HCT116 (cell line): ENCODE measurements at regions not wholly inside any gene's neighbourhood (a gene's known extent, or its start where the extent isn't known, plus 50 kb on each side); places are given as distances from the start of the nearest gene placed in this dataset.

Experiments used
- ATAC-seq: fragments of 200-7000 bp; cut with Tn5 transposase; 2 replicates; pipeline ENCODE4 v1.9.1; 2020; ENCODE audit warnings: mild to moderate bottlenecking, moderate library complexity
- BruUV-seq: library from RNA; stranded (reverse); fragments of 400-500 nt; replicated peaks from 2 replicates; lab custom pipeline; 2021; lab: Mats Ljungman, UMichigan
- CTCF ChIA-PET: fragments of 300-600 bp; sonication (Branson Sonifier 250); formaldehyde crosslinking; loops from one replicate; lab custom pipeline; 2021; ENCODE audit warnings: antibody characterized with exemption; lab: Charles Lee
- POLR2A ChIA-PET: fragments of 300-600, 350-600 bp; sonication (Branson Sonifier 250); formaldehyde crosslinking; loops from one replicate; lab custom pipeline; 2021; ENCODE audit warnings: antibody characterized with exemption; lab: Charles Lee
- RAD21 ChIA-PET, 2 experiments: fragments of 300-600 bp; sonication (Branson Sonifier 250); formaldehyde crosslinking; loops; one replicate each; lab custom pipeline; 2023; ENCODE audit warnings: low total read pairs in 2 of 2; ENCODE audit not compliant: uncharacterized antibody in 2 of 2, unreplicated experiment in 2 of 2, low non-redundant PET in 1 of 2; lab: Charles Lee
- DNase-seq: peaks from one replicate; pipeline ENCODE4 v3.0.0-alpha.2; 2010; ENCODE audit warnings: low read depth, low spot score
- H2AFZ ChIP-seq: fragments of 200-600 bp; shearing (Covaris generic), sonication (generic); 2 replicates; pipeline ENCODE4 v1.6.1; 2017; ENCODE audit warnings: low read depth, mixed run types, mixed read lengths, antibody characterized with exemption, low read length; ENCODE audit not compliant: poor library complexity, severe bottlenecking
- H3K27ac ChIP-seq: 2 replicates; pipeline ENCODE4 v1.5.1; 2012; ENCODE audit warnings: low read depth, low read length
- H3K27me3 ChIP-seq: fragments of 200-600 bp; sonication (generic); 2 replicates; pipeline ENCODE4 v1.6.1; 2016; ENCODE audit warnings: mixed run types, low read length, mixed read lengths; ENCODE audit not compliant: insufficient read depth
- H3K36me3 ChIP-seq, 2 experiments: fragments of 200-500 bp in 1 of 2; fragments of 200-600 bp in 1 of 2; sonication (Bioruptor generic) in 1 of 2; sonication (generic) in 1 of 2; 2 replicates each; pipeline versions ENCODE4 v1.5.1 to v1.6.1; 2014 to 2016; ENCODE audit warnings: low read length in 2 of 2, inconsistent platforms in 1 of 2, mixed read lengths in 1 of 2, mixed run types in 1 of 2; ENCODE audit not compliant: insufficient read depth in 2 of 2, control insufficient read depth in 1 of 2
- H3K4me1 ChIP-seq, 2 experiments: fragments of 200-600 bp in 1 of 2; sonication (generic) in 1 of 2; 2 replicates each; pipeline versions ENCODE4 v1.5.1 to v1.6.1; 2012 to 2017; ENCODE audit warnings: low read length in 2 of 2, inconsistent platforms in 1 of 2, mild to moderate bottlenecking in 1 of 2, mixed read lengths in 1 of 2, mixed run types in 1 of 2, moderate library complexity in 1 of 2; ENCODE audit not compliant: insufficient read depth in 2 of 2, control insufficient read depth in 1 of 2
- H3K4me2 ChIP-seq: fragments of 200-600 bp; sonication (generic); 2 replicates; pipeline ENCODE4 v1.6.1; 2017; ENCODE audit warnings: mixed run types, low read length, mixed read lengths
- H3K4me3 ChIP-seq, 2 experiments: fragments of 200-600 bp in 1 of 2; sonication (generic) in 1 of 2; replicated peaks in 1 of 2; 2 replicates each; pipeline ENCODE4 v1.5.1; 2011 to 2016; ENCODE audit warnings: low read length in 2 of 2, control low read depth in 1 of 2, low read depth in 1 of 2, mild to moderate bottlenecking in 1 of 2, mixed read lengths in 1 of 2, mixed run types in 1 of 2
- H3K79me2 ChIP-seq: fragments of 200-600 bp; sonication (generic); 2 replicates; pipeline ENCODE4 v1.6.1; 2017; ENCODE audit warnings: mild to moderate bottlenecking, mixed run types, low read length, moderate library complexity, mixed read lengths; ENCODE audit not compliant: insufficient read depth
- H3K9ac ChIP-seq: fragments of 200-600 bp; sonication (generic); 2 replicates; pipeline ENCODE4 v1.6.1; 2016; ENCODE audit warnings: low read length, mixed read lengths
- H3K9me2 ChIP-seq: fragments of 200-600 bp; sonication (generic), shearing (Covaris generic); 2 replicates; pipeline ENCODE4 v1.6.1; 2017; ENCODE audit warnings: mixed run types, mild to moderate bottlenecking, moderate library complexity; ENCODE audit not compliant: insufficient read depth
- H3K9me3 ChIP-seq, 2 experiments: fragments of 200-500 bp in 1 of 2; fragments of 200-600 bp in 1 of 2; sonication (Bioruptor generic) in 1 of 2; sonication (generic) in 1 of 2; 2 replicates each; pipeline ENCODE4 v1.6.1; 2014 to 2017; ENCODE audit warnings: low read length in 2 of 2, mixed read lengths in 2 of 2, inconsistent platforms in 1 of 2, low read depth in 1 of 2, mild to moderate bottlenecking in 1 of 2, mixed run types in 1 of 2, moderate library complexity in 1 of 2; ENCODE audit not compliant: control insufficient read depth in 1 of 2, insufficient read depth in 1 of 2
- H4K20me1 ChIP-seq: fragments of 200-600 bp; sonication (generic), shearing (Covaris generic); 2 replicates; pipeline ENCODE4 v1.6.1; 2017; ENCODE audit warnings: mixed run types, mild to moderate bottlenecking, moderate library complexity; ENCODE audit not compliant: insufficient read depth
- CBX3 ChIP-seq: IDR thresholded peaks from 2 replicates; pipeline ENCODE4 v1.6.1; 2012; ENCODE audit warnings: low read depth
- CTCF ChIP-seq, 3 experiments: fragments of 200-600 bp in 1 of 3; sonication (generic) in 1 of 3; IDR thresholded peaks in 2 of 3; conservative IDR thresholded peaks in 1 of 3; 2 replicates each; pipeline ENCODE4 v1.5.1; 2012 to 2017; ENCODE audit warnings: low read depth in 2 of 3, low read length in 2 of 3, antibody characterized with exemption in 1 of 3, borderline replicate concordance in 1 of 3, control low read depth in 1 of 3, mild to moderate bottlenecking in 1 of 3, mixed read lengths in 1 of 3, mixed run types in 1 of 3, moderate library complexity in 1 of 3; ENCODE audit not compliant: insufficient read depth in 1 of 3
- EGR1 ChIP-seq: IDR thresholded peaks from 2 replicates; pipeline ENCODE4 v1.6.1; 2012; ENCODE audit warnings: low read depth
- ELF1 ChIP-seq: IDR thresholded peaks from 2 replicates; pipeline ENCODE4 v1.6.1; 2012; ENCODE audit warnings: low read depth, borderline replicate concordance
- EZH2 ChIP-seq: fragments of 200-600 bp; sonication (generic); IDR thresholded peaks from 2 replicates; pipeline ENCODE4 v1.6.1; 2017; ENCODE audit warnings: antibody characterized with exemption, mixed run types
- EZH2phosphoT487 ChIP-seq: fragments of 200-600 bp; IDR thresholded peaks from 2 replicates; pipeline ENCODE4 v1.6.1; 2018; ENCODE audit warnings: antibody characterized with exemption, borderline replicate concordance
- FOSL1 ChIP-seq: IDR thresholded peaks from 2 replicates; pipeline ENCODE4 v1.6.1; 2012; ENCODE audit warnings: low read depth
- JUND ChIP-seq: IDR thresholded peaks from 2 replicates; pipeline ENCODE4 v1.6.1; 2012
- MAX ChIP-seq: IDR thresholded peaks from 2 replicates; pipeline ENCODE4 v1.6.1; 2012
- POLR2A ChIP-seq: IDR thresholded peaks from 2 replicates; pipeline ENCODE4 v1.7.0; 2011; ENCODE audit warnings: borderline replicate concordance; ENCODE audit not compliant: insufficient read depth, insufficient read length; ENCODE audit errors: extremely low read depth
- POLR2AphosphoS5 ChIP-seq: IDR thresholded peaks from 2 replicates; pipeline ENCODE4 v1.6.1; 2011; ENCODE audit warnings: mild to moderate bottlenecking, low read depth, low read length, moderate library complexity
- RAD21 ChIP-seq: IDR thresholded peaks from 2 replicates; pipeline ENCODE4 v1.6.1; 2012; ENCODE audit warnings: low read depth, mild to moderate bottlenecking
- REST ChIP-seq: IDR thresholded peaks from 2 replicates; pipeline ENCODE4 v1.6.1; 2012; ENCODE audit warnings: low read depth
- SIN3A ChIP-seq: IDR thresholded peaks from 2 replicates; pipeline ENCODE4 v1.6.1; 2012; ENCODE audit warnings: low read depth
- SRF ChIP-seq: IDR thresholded peaks from 2 replicates; pipeline ENCODE4 v1.6.1; 2012; ENCODE audit warnings: low read depth
- TCF7L2 ChIP-seq: IDR thresholded peaks from 2 replicates; pipeline ENCODE4 v1.7.0; 2011; ENCODE audit warnings: borderline replicate concordance, inconsistent platforms; ENCODE audit not compliant: insufficient read depth, insufficient read length; ENCODE audit errors: extremely low read depth
- YY1 ChIP-seq: IDR thresholded peaks from 2 replicates; pipeline ENCODE4 v1.6.1; 2011; ENCODE audit warnings: low read length, low read depth, moderate library complexity, mild to moderate bottlenecking; ENCODE audit not compliant: insufficient replicate concordance; ENCODE audit errors: extremely low read depth
- ZBTB33 ChIP-seq: IDR thresholded peaks from 2 replicates; pipeline ENCODE4 v1.6.1; 2011; ENCODE audit warnings: mild to moderate bottlenecking, low read length, moderate library complexity; ENCODE audit not compliant: insufficient replicate concordance; ENCODE audit errors: extremely low read depth
- ZFX ChIP-seq: fragments of 450-650 bp; IDR thresholded peaks from 2 replicates; pipeline ENCODE4 v1.6.1; 2017
- ZNF274 ChIP-seq: fragments of 200-500 bp; sonication (Bioruptor generic); IDR thresholded peaks from 2 replicates; pipeline ENCODE4 v1.6.1; 2014; ENCODE audit warnings: mild to moderate bottlenecking, low read depth, low read length, inconsistent platforms
- intact Hi-C: fragments of 100-400 bp; cut with micrococcal nuclease; formaldehyde crosslinking; loops from 2 replicates; pipeline ENCODE4 v1.10.0; 2022

- Histone ChIP-seq H3K36me3 (no peaks in the 10 kb centered on the region), H3K9me2 (no peaks in the 10 kb centered on the region), H3K4me3 (no peak overlapping the region), H3K27me3 (no peaks in the 10 kb centered on the region), H3K9me3 (no peaks in the 10 kb centered on the region), H2AFZ (no peak overlapping the region), H3K4me1 (no peaks in the 10 kb centered on the region), H4K20me1 (no peaks in the 10 kb centered on the region), H3K4me2 (no peak overlapping the region), H3K79me2 (no peaks in the 10 kb centered on the region), H3K9ac (no peak overlapping the region), H3K27ac (no peak overlapping the region)
- DNase-seq (no peak), ATAC-seq (no peak)
- CTCF ChIA-PET: no interaction called here
- no peak for TF ChIP-seq ZNF274
- no peak for TF ChIP-seq SRF
- TF ChIP-seq POLR2AphosphoS5: no peak
- TF ChIP-seq POLR2A: no peak
- TF ChIP-seq CTCF (IDR thresholded peaks at IDR 0.05 in 2 of 3, conservative IDR thresholded peaks at IDR 0.05 in 1 of 3; ENCODE audit: borderline replicate concordance in 1 of 3, insufficient read depth in 1 of 3, low read depth in 2 of 3, low read length in 2 of 3): no peak
- TF ChIP-seq EGR1: no peak
- TF ChIP-seq ELF1: no peak
- TF ChIP-seq CBX3: no peak
- TF ChIP-seq TCF7L2: no peak
- TF ChIP-seq ZFX: no peak
- TF ChIP-seq REST: no peak
- TF ChIP-seq YY1: no peak
- TF ChIP-seq EZH2phosphoT487: no peak
- TF ChIP-seq RAD21: no peak
- TF ChIP-seq ZBTB33: no peak
- no peak for TF ChIP-seq MAX
- no peak for TF ChIP-seq EZH2
- no peak for TF ChIP-seq JUND
- no peak for TF ChIP-seq FOSL1
- no peak for TF ChIP-seq SIN3A
- intact Hi-C loops: no loop called here
- RAD21 ChIA-PET: interaction anchor here in 1 of 2 experiments (0.6 kb wide), 1 partner anchor 337 kb away, joined by 4 read pairs; no protein-coding TSS in a partner anchor
- BruUV-seq: no TSS peak
- POLR2A ChIA-PET: no interaction called here
Observed at GRCh38 chr14:54148251-54148650, 191.6 kb upstream of the BMP4 start.
